Activated T-helper 1 cell treated with anti-CD3 and anti-CD28 coated beads, Interleukin-2, amount 50 U/mL, for 16 hours (primary cell): ENCODE measurements at regions not wholly inside any gene's neighbourhood (a gene's known extent, or its start where the extent isn't known, plus 50 kb on each side); places are given as distances from the start of the nearest gene placed in this dataset.

ENCODE experiments used
- DNase-seq, 2 donors: peaks; one replicate each; pipeline ENCODE4 v3.0.0-alpha.2; 2020; ENCODE audit warnings: low read depth in 1 of 2, low spot score in 1 of 2

GRCh38 chr2:128832946-128833663 lies 514.4 kb upstream of the HS6ST1 start:
- DNase-seq = no peak

- no peak for DNase-seq
These were observed 515.0 kb upstream of the HS6ST1 start for GRCh38 chr2:128833664-128834027.

- DNase-seq = no peak
These were observed 515.7 kb upstream of the HS6ST1 start for GRCh38 chr2:128834207-128834879.

GRCh38 chr2:128834880-128835252 lies 516.2 kb upstream of the HS6ST1 start:
- DNase-seq = no peak

GRCh38 chr2:128835342-128835855 lies 516.7 kb upstream of the HS6ST1 start:
- DNase-seq = no peak

GRCh38 chr2:128835974-128836373 lies 517.3 kb upstream of the HS6ST1 start:
- DNase-seq = no peak

GRCh38 chr2:128836559-128837100 lies 518.0 kb upstream of the HS6ST1 start:
- no peak for DNase-seq

- DNase-seq = no peak
These were observed 519.6 kb upstream of the HS6ST1 start for GRCh38 chr2:128838244-128838643.

GRCh38 chr2:128841803-128842202 lies 523.1 kb upstream of the HS6ST1 start:
- DNase-seq = no peak

- DNase-seq = no peak
These were observed 548.6 kb upstream of the HS6ST1 start for GRCh38 chr2:128867311-128867710.

- no peak for DNase-seq
These were observed 549.4 kb upstream of the HS6ST1 start for GRCh38 chr2:128867936-128868636.

GRCh38 chr2:128868686-128869551 lies 550.3 kb upstream of the HS6ST1 start:
- DNase-seq = no peak

GRCh38 chr2:128874608-128875007 lies 555.9 kb upstream of the HS6ST1 start:
- DNase-seq = no peak

- DNase-seq = no peak
These were observed 558.6 kb upstream of the HS6ST1 start for GRCh38 chr2:128876986-128877983.

- no peak for DNase-seq
These were observed 560.5 kb upstream of the HS6ST1 start for GRCh38 chr2:128879161-128879560.

GRCh38 chr2:128894896-128895295 lies 576.2 kb upstream of the HS6ST1 start:
- DNase-seq = no peak

- no peak for DNase-seq
These were observed 583.1 kb upstream of the HS6ST1 start for GRCh38 chr2:128901572-128902391.

GRCh38 chr2:128903637-128904036 lies 585.0 kb upstream of the HS6ST1 start:
- DNase-seq = no peak

- no peak for DNase-seq
These were observed 592.6 kb upstream of the HS6ST1 start for GRCh38 chr2:128911276-128911675.
